VCaP (cell line): ENCODE measurements at regions not wholly inside any gene's neighbourhood (a gene's known extent, or its start where the extent isn't known, plus 50 kb on each side); places are given as distances from the start of the nearest gene placed in this dataset.

Source experiments
- H3K27ac ChIP-seq: fragments of 450-650 bp; 2 replicates; pipeline ENCODE4 v1.5.1; 2017
- CTCF ChIP-seq: fragments of 450-650 bp; conservative IDR thresholded peaks from 2 replicates; pipeline ENCODE4 v1.5.1; 2017; ENCODE audit warnings: mild to moderate bottlenecking, moderate library complexity

GRCh38 chr15:96176831-96177230 lies 153.7 kb upstream of the NR2F2 start:
- H3K27ac ChIP-seq = no peak overlapping the region
- TF ChIP-seq CTCF = no peak

- no peak for TF ChIP-seq CTCF
Measured at GRCh38 chr15:96177279-96177678, 153.2 kb upstream of the NR2F2 start.

GRCh38 chr15:96180087-96180748 lies 150.3 kb upstream of the NR2F2 start:
- no peak for TF ChIP-seq CTCF
- no peak overlapping the region for H3K27ac ChIP-seq

More at GRCh38 chr15:96177279-96177678, 153.2 kb upstream of the NR2F2 start:
- no peak overlapping the region for H3K27ac ChIP-seq

- H3K27ac ChIP-seq = no peak overlapping the region
- TF ChIP-seq CTCF = no peak
Measured at GRCh38 chr15:96181217-96181616, 149.3 kb upstream of the NR2F2 start.

GRCh38 chr15:96181873-96182301 lies 148.6 kb upstream of the NR2F2 start:
- no peak overlapping the region for H3K27ac ChIP-seq
- no peak for TF ChIP-seq CTCF

- TF ChIP-seq CTCF = no peak
- no peak overlapping the region for H3K27ac ChIP-seq
Measured at GRCh38 chr15:96182736-96183513, 147.6 kb upstream of the NR2F2 start.

- H3K27ac ChIP-seq = no peak overlapping the region
- no peak for TF ChIP-seq CTCF
Measured at GRCh38 chr15:96183514-96183850, 147.0 kb upstream of the NR2F2 start.
